H1 (cell line): ENCODE measurements at regions not wholly inside any gene's neighbourhood (a gene's known extent, or its start where the extent isn't known, plus 50 kb on each side); places are given as distances from the start of the nearest gene placed in this dataset.

ENCODE experiments used
- ATF3 ChIP-seq: IDR thresholded peaks from 2 replicates; pipeline ENCODE4 v1.6.1; 2011; ENCODE audit warnings: low read depth, mild to moderate bottlenecking, low read length; ENCODE audit not compliant: insufficient read depth

GRCh38 chr9:118570066-118570465, 799.2 kb downstream of the BRINP1 start (continued):
- no peak for TF ChIP-seq ATF3
